Breast epithelium (tissue), 3 donors: ENCODE measurements at regions not wholly inside any gene's neighbourhood (a gene's known extent, or its start where the extent isn't known, plus 50 kb on each side); places are given as distances from the start of the nearest gene placed in this dataset.

Experiments
- CTCF ChIP-seq, 3 donors: fragments of 450-650 bp; IDR thresholded peaks; one replicate each; pipeline ENCODE4 v1.5.1; 2016 to 2017; ENCODE audit warnings: antibody characterized with exemption in 3 of 3, mild to moderate bottlenecking in 3 of 3, moderate library complexity in 3 of 3
- POLR2A ChIP-seq: fragments of 450-650 bp; IDR thresholded peaks from one replicate; pipeline ENCODE4 v1.6.1; 2016; ENCODE audit warnings: antibody characterized with exemption, mild to moderate bottlenecking, moderate library complexity
- POLR2AphosphoS5 ChIP-seq, 3 donors: sonication (generic); formaldehyde crosslinking; IDR thresholded peaks; one replicate each; pipeline ENCODE4 v1.6.1; 2017; ENCODE audit warnings: antibody characterized with exemption in 3 of 3

DNA sequence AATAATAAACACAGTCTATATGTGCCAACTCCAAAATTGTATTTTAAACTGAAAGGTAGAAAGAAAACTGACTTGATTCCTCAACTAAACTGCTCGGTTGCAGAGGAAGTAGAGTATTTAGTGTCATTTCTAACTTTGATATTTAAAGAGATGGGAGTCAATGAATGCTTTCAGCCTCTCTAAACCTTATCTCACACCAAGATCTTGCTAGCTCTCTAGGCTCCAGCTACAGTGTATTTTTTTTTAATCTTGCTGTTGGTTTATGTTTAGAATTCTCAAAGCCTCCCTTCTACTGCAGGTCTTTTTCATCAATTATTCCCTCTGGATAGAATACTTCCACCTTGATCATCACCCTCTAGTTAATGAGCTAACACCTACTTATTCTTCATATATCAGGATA is 419.4 kb upstream of the ZNF462 start:
- TF ChIP-seq CTCF (IDR thresholded peaks at IDR 0.05) (no peak), POLR2AphosphoS5 (IDR thresholded peaks at IDR 0.05) (no peak), POLR2A (no peak)
